GM12874 (cell line): ENCODE measurements at regions not wholly inside any gene's neighbourhood (a gene's known extent, or its start where the extent isn't known, plus 50 kb on each side); places are given as distances from the start of the nearest gene placed in this dataset.

ENCODE experiments used
- CTCF ChIP-seq: IDR thresholded peaks from 2 replicates; pipeline ENCODE4 v1.5.1; 2011; ENCODE audit warnings: low read depth, mild to moderate bottlenecking, control low read depth, low read length, moderate library complexity; ENCODE audit not compliant: insufficient read depth

- no peak for TF ChIP-seq CTCF
Measured at GRCh38 chr3:5312290-5312689, 124.8 kb downstream of the EDEM1 start.

GRCh38 chr3:5314897-5315296 lies 127.4 kb downstream of the EDEM1 start:
- TF ChIP-seq CTCF: no peak

- TF ChIP-seq CTCF: no peak
Measured at GRCh38 chr3:5317557-5317956, 130.1 kb downstream of the EDEM1 start.

- no peak for TF ChIP-seq CTCF
Measured at GRCh38 chr3:5319454-5319853, 131.9 kb downstream of the EDEM1 start.

GRCh38 chr3:5321666-5322340 lies 134.3 kb downstream of the EDEM1 start:
- TF ChIP-seq CTCF: no peak

- no peak for TF ChIP-seq CTCF
Measured at GRCh38 chr3:5324780-5325179, 137.3 kb downstream of the EDEM1 start.

GRCh38 chr3:5330152-5330810 lies 142.8 kb downstream of the EDEM1 start:
- no peak for TF ChIP-seq CTCF
